ENCODE measurements at regions not wholly inside any gene's neighbourhood (a gene's known extent, or its start where the extent isn't known, plus 50 kb on each side); places are given as distances from the start of the nearest gene placed in this dataset.
A peak's percentile ranks its signal among the peaks of the same experiment; 100 is the strongest.

GRCh38 chr4:90069151-90069550 lies 58.0 kb upstream of the CCSER1 start:
- Histone ChIP-seq H3K27ac (ENCODE audit: low read depth, low read length) (no peak overlapping the region), H3K36me3 (ENCODE audit: control insufficient read depth in 1 of 2, insufficient read depth in 2 of 2, low read length in 2 of 2) (no peaks in the 10 kb centered on the region), H4K20me1 (ENCODE audit: insufficient read depth) (no peaks in the 10 kb centered on the region), H3K79me2 (ENCODE audit: insufficient read depth, low read length) (no peaks in the 10 kb centered on the region), H3K4me1 (ENCODE audit: control insufficient read depth in 1 of 2, insufficient read depth in 2 of 2, low read length in 2 of 2) (peaks cover 0 to 6% of the 10 kb centered on the region in 2 experiments; a peak in 1 of 4 replicates), H3K27me3 (ENCODE audit: insufficient read depth, low read length) (no peaks in the 10 kb centered on the region), H3K4me2 (ENCODE audit: low read length) (no peak overlapping the region), H3K9me2 (ENCODE audit: insufficient read depth) (no peaks in the 10 kb centered on the region), H3K9me3 (ENCODE audit: control insufficient read depth in 1 of 2, insufficient read depth in 1 of 2, low read depth in 1 of 2, low read length in 2 of 2) (no peaks in the 10 kb centered on the region), H3K4me3 (replicated peaks in 1 of 2; ENCODE audit: low read depth in 1 of 2, low read length in 2 of 2) (no peak overlapping the region), H2AFZ (ENCODE audit: low read depth, low read length, poor library complexity, severe bottlenecking) (no peak overlapping the region), H3K9ac (ENCODE audit: low read length) (no peak overlapping the region)
- TF ChIP-seq REST (IDR thresholded peaks at IDR 0.05; ENCODE audit: low read depth) (no peak), FOSL1 (IDR thresholded peaks at IDR 0.05; ENCODE audit: low read depth) (peak; percentile 24; the same call in 1 of the 2 replicates), SP1 (IDR thresholded peaks at IDR 0.05; ENCODE audit: low read depth) (0 out of 2 replicates have a peak, but pooled peaks have one; percentile 14)
- POLR2A ChIA-PET, result no interaction called here
- ATAC-seq (no peak), DNase-seq (ENCODE audit: low read depth, low spot score) (peak; percentile 47)
- intact Hi-C loops (cut with micrococcal nuclease), result no loop called here
- no TSS peak for BruUV-seq (replicated peaks)
- RAD21 ChIA-PET (ENCODE audit: low non-redundant PET in 1 of 2, low total read pairs in 2 of 2, uncharacterized antibody in 2 of 2, unreplicated experiment in 2 of 2), result interaction anchor here in 1 of 2 experiments (0.5 kb wide), 1 partner anchor 42 kb away, joined by 3 read pairs; no protein-coding TSS in a partner anchor
- CTCF ChIA-PET, result no interaction called here

DNA sequence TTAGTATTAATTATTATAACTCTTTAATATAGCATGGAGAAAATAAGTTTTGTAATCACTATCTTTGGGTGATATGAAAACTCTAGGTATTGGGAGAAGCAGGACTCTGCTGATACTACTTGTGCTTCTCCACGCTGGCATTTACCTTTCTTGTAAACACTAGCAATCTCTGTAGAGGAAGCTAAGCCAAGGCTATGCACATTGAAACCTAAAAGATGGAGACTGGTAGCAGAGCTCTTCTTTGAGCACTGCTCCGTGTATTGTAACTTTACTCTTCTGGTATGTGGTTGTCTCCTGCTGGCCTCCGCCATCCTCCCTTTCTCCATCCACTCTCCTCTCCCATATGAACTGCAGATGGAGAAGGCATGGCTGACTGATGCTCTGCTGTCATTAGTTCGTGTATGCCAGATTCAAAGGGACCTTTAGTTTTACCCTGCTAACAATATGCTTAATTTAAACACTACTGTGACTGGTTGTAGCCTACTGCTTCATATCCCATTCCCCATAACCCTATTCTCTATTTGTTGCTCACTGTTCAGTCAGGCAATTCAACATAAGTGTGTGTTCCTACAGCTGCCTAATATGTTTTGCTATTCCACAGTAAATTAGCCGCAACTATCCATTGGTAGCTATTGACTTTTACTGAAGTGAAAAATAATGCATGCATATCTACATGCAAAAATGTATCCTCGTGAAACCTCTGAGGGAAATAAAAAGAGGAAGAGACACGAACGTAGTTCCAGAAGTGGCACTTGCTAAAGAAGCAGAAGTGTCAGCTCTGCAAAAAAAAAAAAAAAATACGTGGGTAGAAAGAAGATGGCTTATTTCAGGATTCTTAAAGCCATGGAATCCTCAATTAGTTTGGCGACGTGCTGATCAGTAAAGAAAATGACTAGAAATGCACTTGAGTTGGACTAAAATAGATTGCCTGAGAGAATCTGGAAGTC lies 55.6 kb upstream of the CCSER1 start:
- no peaks in the 10 kb centered on the region for H3K9me2 ChIP-seq (ENCODE audit: insufficient read depth)
- intact Hi-C loops (cut with micrococcal nuclease), result no loop called here
- no peak overlapping the region for H2AFZ ChIP-seq (ENCODE audit: low read depth, low read length, poor library complexity, severe bottlenecking)
- H3K27me3 ChIP-seq (ENCODE audit: insufficient read depth, low read length), result no peaks in the 10 kb centered on the region
- H3K4me3 ChIP-seq (replicated peaks in 1 of 2; ENCODE audit: low read depth in 1 of 2, low read length in 2 of 2), result no peak overlapping the region
- no peak overlapping the region for H3K27ac ChIP-seq (ENCODE audit: low read depth, low read length)
- H3K4me1 ChIP-seq (ENCODE audit: control insufficient read depth in 1 of 2, insufficient read depth in 2 of 2, low read length in 2 of 2), result peaks cover 0 to 6% of the 10 kb centered on the region in 2 experiments; a peak in 1 of 4 replicates
- RAD21 ChIA-PET (ENCODE audit: low non-redundant PET in 1 of 2, low total read pairs in 2 of 2, uncharacterized antibody in 2 of 2, unreplicated experiment in 2 of 2), result no interaction called here
- no TSS peak for BruUV-seq (replicated peaks)
- no peaks in the 10 kb centered on the region for H4K20me1 ChIP-seq (ENCODE audit: insufficient read depth)
- ATAC-seq, result no peak
- H3K79me2 ChIP-seq (ENCODE audit: insufficient read depth, low read length), result no peaks in the 10 kb centered on the region
- DNase-seq (ENCODE audit: low read depth, low spot score), result no peak
- no peak overlapping the region for H3K9ac ChIP-seq (ENCODE audit: low read length)
- CTCF ChIA-PET, result no interaction called here
- H3K9me3 ChIP-seq (ENCODE audit: control insufficient read depth in 1 of 2, insufficient read depth in 1 of 2, low read depth in 1 of 2, low read length in 2 of 2), result no peaks in the 10 kb centered on the region
- H3K4me2 ChIP-seq (ENCODE audit: low read length), result no peak overlapping the region
- POLR2A ChIA-PET, result no interaction called here
- no peaks in the 10 kb centered on the region for H3K36me3 ChIP-seq (ENCODE audit: control insufficient read depth in 1 of 2, insufficient read depth in 2 of 2, low read length in 2 of 2)
- TF ChIP-seq, protein P1, sequence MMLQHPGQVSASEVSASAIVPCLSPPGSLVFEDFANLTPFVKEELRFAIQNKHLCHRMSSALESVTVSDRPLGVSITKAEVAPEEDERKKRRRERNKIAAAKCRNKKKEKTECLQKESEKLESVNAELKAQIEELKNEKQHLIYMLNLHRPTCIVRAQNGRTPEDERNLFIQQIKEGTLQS (IDR thresholded peaks at IDR 0.05), result no peak
- no peak for TF ChIP-seq EZH2phosphoT487 (IDR thresholded peaks at IDR 0.05; ENCODE audit: borderline replicate concordance)
- TF ChIP-seq ZNF274 (IDR thresholded peaks at IDR 0.05; ENCODE audit: low read depth, low read length), result no peak
- no peak for TF ChIP-seq EGR1 (IDR thresholded peaks at IDR 0.05; ENCODE audit: low read depth)
- TF ChIP-seq REST (IDR thresholded peaks at IDR 0.05; ENCODE audit: low read depth), result no peak
- no peak for TF ChIP-seq RAD21 (IDR thresholded peaks at IDR 0.05; ENCODE audit: low read depth)
- no peak for TF ChIP-seq SP1 (IDR thresholded peaks at IDR 0.05; ENCODE audit: low read depth)
- TF ChIP-seq EZH2 (IDR thresholded peaks at IDR 0.05), result no peak
- TF ChIP-seq, protein P2, sequence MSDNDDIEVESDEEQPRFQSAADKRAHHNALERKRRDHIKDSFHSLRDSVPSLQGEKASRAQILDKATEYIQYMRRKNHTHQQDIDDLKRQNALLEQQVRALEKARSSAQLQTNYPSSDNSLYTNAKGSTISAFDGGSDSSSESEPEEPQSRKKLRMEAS (IDR thresholded peaks at IDR 0.05), result no peak
